Testis (tissue), 2 donors: ENCODE measurements at regions not wholly inside any gene's neighbourhood (a gene's known extent, or its start where the extent isn't known, plus 50 kb on each side); places are given as distances from the start of the nearest gene placed in this dataset.

Experiments used
- DNase-seq: peaks from one replicate; pipeline ENCODE4 v3.0.0-alpha.2; 2019
- H3K27ac ChIP-seq, 2 donors: fragments of 200-600 bp; sonication (generic); one replicate each; pipeline ENCODE4 v1.5.1; 2019
- H3K27me3 ChIP-seq: fragments of 200-600 bp; sonication (generic); one replicate; pipeline ENCODE4 v1.5.1; 2019
- H3K36me3 ChIP-seq: fragments of 200-600 bp; sonication (generic); one replicate; pipeline ENCODE4 v1.5.1; 2017; ENCODE audit warnings: low read depth; ENCODE audit errors: missing control alignments
- H3K4me1 ChIP-seq: fragments of 200-600 bp; sonication (generic); one replicate; pipeline ENCODE4 v1.5.1; 2019
- H3K4me3 ChIP-seq, 2 donors: fragments of 200-600 bp; sonication (generic); one replicate each; pipeline ENCODE4 v1.5.1; 2017 to 2019
- H3K9me3 ChIP-seq: fragments of 200-600 bp; sonication (generic); one replicate; pipeline ENCODE4 v1.5.1; 2017
- POLR2A ChIP-seq: fragments of 450-650 bp; IDR thresholded peaks from one replicate; pipeline ENCODE4 v1.6.1; 2017; ENCODE audit warnings: antibody characterized with exemption, mild to moderate bottlenecking, moderate library complexity
- WGBS, 2 donors: methylation state at CpG; one replicate each; pipeline ENCODE4 v1.1.5; 2018; 5-methylcytosine and 5-hydroxymethylcytosine counted together
- intact Hi-C: fragments of 100-400 bp; cut with DNase I; formaldehyde crosslinking; loops from one replicate; pipeline ENCODE4 v1.15.1; 2023; ENCODE audit warnings: low total_unique reads
- TF ChIP-seq, protein P1 (sequence below), 3 experiments: fragments of 450-650 bp in 2 of 3; fragments of 200-600 bp in 1 of 3; sonication (generic) in 1 of 3; IDR thresholded peaks; one replicate each; pipeline ENCODE4 v1.5.1; 2016 to 2019; ENCODE audit warnings: antibody characterized with exemption in 3 of 3, mild to moderate bottlenecking in 2 of 3, moderate library complexity in 1 of 3

DNA sequence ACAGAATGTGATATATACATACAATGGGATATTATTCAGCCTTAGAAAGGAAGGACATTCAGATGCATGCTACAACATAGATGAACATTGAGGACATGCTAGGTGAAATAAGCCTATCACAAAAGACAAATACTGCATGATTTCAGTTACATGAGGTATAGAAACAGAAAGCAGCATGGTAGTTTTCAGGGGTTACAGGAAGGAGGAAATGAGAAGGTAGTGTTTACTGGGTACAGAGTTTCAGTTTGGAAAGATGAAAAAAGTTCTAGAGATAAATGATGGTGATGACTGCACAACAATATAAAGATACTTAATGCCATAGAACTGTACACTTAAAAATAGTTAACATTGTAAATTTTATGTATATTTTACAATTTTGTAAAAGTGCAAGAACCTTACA is 266.7 kb upstream of the C11orf87 start:
- Histone ChIP-seq H3K4me1 (no peaks in the 10 kb centered on the region), H3K9me3 (no peaks in the 10 kb centered on the region), H3K27ac (no peak overlapping the region), H3K36me3 (no peaks in the 10 kb centered on the region), H3K4me3 (no peak overlapping the region), H3K27me3 (no peaks in the 10 kb centered on the region)
- DNase-seq: no peak
- TF ChIP-seq, protein P1, sequence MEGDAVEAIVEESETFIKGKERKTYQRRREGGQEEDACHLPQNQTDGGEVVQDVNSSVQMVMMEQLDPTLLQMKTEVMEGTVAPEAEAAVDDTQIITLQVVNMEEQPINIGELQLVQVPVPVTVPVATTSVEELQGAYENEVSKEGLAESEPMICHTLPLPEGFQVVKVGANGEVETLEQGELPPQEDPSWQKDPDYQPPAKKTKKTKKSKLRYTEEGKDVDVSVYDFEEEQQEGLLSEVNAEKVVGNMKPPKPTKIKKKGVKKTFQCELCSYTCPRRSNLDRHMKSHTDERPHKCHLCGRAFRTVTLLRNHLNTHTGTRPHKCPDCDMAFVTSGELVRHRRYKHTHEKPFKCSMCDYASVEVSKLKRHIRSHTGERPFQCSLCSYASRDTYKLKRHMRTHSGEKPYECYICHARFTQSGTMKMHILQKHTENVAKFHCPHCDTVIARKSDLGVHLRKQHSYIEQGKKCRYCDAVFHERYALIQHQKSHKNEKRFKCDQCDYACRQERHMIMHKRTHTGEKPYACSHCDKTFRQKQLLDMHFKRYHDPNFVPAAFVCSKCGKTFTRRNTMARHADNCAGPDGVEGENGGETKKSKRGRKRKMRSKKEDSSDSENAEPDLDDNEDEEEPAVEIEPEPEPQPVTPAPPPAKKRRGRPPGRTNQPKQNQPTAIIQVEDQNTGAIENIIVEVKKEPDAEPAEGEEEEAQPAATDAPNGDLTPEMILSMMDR (IDR thresholded peaks at IDR 0.05): no peak
- no peak for TF ChIP-seq POLR2A
- intact Hi-C loops: no loop called here

- Histone ChIP-seq H3K27me3 (no peaks in the 10 kb centered on the region), H3K9me3 (no peaks in the 10 kb centered on the region), H3K4me3 (no peak overlapping the region), H3K27ac (no peak overlapping the region), H3K4me1 (no peaks in the 10 kb centered on the region), H3K36me3 (no peaks in the 10 kb centered on the region)
- intact Hi-C loops: no loop called here
- 88% methylated on average over 3 of the region's 3 CpGs for WGBS, 2 donors
- no peak for TF ChIP-seq POLR2A
- TF ChIP-seq, protein P1 (IDR thresholded peaks at IDR 0.05): no peak
- DNase-seq: no peak
Measured at GRCh38 chr11:109165035-109165434, 257.0 kb upstream of the C11orf87 start.

DNA sequence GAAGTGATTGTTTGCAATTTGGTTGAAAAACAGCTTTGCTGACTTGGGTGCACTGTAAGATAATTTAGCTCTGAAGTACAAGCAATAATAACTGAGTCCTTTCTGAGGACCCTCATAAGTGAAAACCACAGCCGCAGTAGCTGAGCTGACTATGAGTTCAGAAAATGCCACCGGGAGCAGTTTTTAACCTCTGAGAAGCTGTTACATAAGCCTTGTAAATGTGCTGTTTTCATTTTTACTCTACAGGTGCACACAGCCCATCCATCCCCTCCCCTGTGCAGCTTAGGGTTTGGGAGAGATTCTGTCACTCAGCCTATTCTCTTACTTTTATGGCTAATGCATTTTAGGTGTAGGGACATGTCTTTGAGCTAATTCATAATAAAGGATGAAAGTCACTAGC is 255.5 kb upstream of the C11orf87 start:
- Histone ChIP-seq H3K4me3 (no peak overlapping the region), H3K4me1 (no peaks in the 10 kb centered on the region), H3K9me3 (no peaks in the 10 kb centered on the region), H3K27me3 (no peaks in the 10 kb centered on the region), H3K36me3 (no peaks in the 10 kb centered on the region), H3K27ac (no peak overlapping the region)
- TF ChIP-seq, protein P1 (IDR thresholded peaks at IDR 0.05): no peak
- TF ChIP-seq POLR2A: no peak
- 90 to 93% methylated on average over 2 of the region's 2 CpGs for WGBS, 2 donors
- no peak for DNase-seq
- intact Hi-C loops: no loop called here

DNA sequence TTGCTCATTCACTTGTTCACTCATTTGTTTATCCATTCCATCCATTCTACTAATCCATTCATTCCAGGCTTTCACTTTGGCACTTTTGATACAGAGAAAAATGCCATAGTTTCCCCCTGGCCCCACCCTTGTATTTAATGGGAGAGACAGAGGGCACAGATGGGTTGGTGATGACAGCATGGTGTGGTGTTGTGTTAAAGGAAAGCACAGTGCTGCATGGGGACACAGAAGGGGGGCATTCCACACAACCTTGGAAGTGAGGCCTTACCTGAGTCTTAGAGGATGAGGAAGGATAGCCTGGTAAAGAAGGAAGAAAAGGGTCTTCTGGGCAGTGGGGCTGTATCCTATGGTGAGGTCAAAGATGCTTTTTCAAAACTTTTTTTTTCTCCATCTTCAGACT is 248.5 kb upstream of the C11orf87 start:
- H3K36me3 ChIP-seq: no peaks in the 10 kb centered on the region
- H3K4me1 ChIP-seq: no peaks in the 10 kb centered on the region
- no peaks in the 10 kb centered on the region for H3K27me3 ChIP-seq
- TF ChIP-seq POLR2A: no peak
- TF ChIP-seq, protein P1 (IDR thresholded peaks at IDR 0.05): no peak
- intact Hi-C loops: no loop called here
- no peaks in the 10 kb centered on the region for H3K9me3 ChIP-seq
- no peak overlapping the region for H3K27ac ChIP-seq
- DNase-seq: no peak
- H3K4me3 ChIP-seq: no peak overlapping the region

DNA sequence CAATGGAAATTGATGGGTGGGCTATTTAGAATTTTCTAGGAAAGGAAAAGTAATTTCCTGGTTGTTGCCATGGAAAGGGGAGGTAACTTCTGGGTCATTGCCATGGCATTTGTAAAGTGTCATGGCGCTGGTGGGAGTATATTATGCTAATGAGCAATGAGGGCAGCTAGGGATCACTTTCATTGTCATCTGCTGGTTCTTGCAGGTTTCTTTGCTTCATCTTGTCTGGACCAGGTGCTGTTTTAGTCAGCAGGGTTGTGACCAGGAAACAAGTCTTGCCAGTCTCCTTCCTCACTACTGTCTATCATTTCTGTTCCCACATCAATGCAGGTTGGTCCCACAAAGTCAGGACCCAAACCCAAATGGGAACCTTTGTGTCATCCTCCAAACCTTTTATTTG is 237.6 kb upstream of the C11orf87 start:
- Histone ChIP-seq H3K27me3 (no peaks in the 10 kb centered on the region), H3K27ac (no peak overlapping the region), H3K4me1 (no peaks in the 10 kb centered on the region), H3K4me3 (no peak overlapping the region), H3K9me3 (no peaks in the 10 kb centered on the region), H3K36me3 (no peaks in the 10 kb centered on the region)
- TF ChIP-seq, protein P1 (IDR thresholded peaks at IDR 0.05): no peak
- no peak for TF ChIP-seq POLR2A
- WGBS, 2 donors: 88 to 95% methylated on average over 1 of the region's 1 CpG
- intact Hi-C loops: no loop called here
- DNase-seq: no peak
